NAMALWA (cell line): ENCODE measurements at regions not wholly inside any gene's neighbourhood (a gene's known extent, or its start where the extent isn't known, plus 50 kb on each side); places are given as distances from the start of the nearest gene placed in this dataset.
A peak's percentile ranks its signal among the peaks of the same experiment; 100 is the strongest.
"Not testable (repeated sequence)": the region's sequence is repeated elsewhere in the genome, so short reads cannot be mapped to it uniquely, and the experiment has no call there.

Experiments
- DNase-seq: peaks from one replicate; pipeline ENCODE4 v3.0.0-alpha.2; 2015; ENCODE audit warnings: low spot score

DNA sequence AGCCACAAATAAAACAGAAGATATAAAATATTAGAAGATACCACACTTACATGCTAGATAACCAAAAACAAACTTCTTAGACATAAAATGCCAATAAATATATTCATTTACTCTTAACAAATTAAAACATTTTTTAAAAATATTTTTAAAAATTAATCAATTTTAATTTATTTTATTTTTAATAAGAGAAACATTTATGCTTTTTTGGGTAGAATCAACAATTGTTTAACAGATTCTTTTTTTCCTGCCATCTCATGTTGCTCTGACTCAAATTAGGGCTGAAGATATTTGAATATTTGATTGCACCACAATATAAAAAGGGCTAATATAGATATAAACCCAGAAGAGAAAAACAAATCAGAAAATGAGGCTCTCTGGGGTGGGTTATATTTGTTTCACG is 172.6 kb downstream of the GOLGA6L6 start:
- no peak for DNase-seq

DNA sequence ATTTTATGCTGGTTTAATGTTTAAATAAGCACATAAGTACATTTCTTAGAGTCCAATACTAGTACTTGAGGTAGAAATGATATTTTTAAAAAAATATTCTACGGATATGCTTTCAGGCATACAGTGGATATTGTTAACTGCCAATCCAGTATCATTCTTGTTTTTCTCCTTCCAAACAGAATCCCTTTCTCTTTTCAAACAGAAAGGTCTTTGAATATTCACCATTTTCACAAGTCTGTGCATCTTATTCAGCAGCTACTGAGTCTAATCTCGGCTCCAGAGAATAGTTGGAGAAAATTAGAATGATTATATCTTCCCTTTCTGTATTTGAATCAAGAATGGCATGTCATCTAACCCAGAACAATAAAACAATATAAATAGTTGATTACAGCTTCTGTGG is 174.5 kb downstream of the GOLGA6L6 start:
- DNase-seq: no peak

DNA sequence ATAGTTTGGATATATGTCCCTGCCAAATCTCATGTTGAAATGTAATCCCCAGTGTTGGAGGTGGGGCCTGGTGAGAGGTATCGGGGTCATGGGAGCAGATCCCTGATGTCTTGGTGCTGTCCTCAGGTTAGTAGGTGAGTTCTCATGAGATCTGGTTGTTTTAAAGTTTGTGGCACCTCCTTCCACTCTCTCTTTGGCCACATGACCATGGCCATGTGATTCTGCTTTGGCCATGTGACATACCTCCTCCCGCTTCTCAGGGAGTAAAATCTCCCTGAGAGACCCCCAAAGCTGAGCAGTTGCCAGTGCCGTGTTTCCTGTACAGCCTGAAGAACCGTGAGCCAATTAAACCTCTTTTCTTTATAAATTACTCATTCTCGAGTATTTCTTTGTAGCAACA is 178.0 kb downstream of the GOLGA6L6 start:
- not testable (repeated sequence) for DNase-seq

DNA sequence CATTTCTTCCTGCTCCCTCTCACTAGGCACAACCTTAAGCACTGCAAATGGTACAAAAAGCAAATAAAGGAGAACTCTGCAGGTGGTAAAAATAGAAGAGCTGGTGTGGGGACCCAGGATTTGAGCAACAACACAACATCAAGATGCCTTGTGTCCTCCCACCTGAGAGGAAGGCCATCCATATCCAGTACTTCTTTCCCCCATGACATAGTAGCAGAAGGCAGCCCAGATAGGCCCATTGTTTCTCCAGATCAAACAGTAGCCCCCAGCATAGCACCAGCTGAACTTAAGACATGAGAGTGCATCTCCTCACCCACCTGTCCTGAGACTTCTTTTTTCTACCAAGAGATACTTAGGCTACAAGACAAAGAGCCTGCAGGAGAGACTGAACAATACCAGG is 180.5 kb downstream of the GOLGA6L6 start:
- no peak for DNase-seq

DNA sequence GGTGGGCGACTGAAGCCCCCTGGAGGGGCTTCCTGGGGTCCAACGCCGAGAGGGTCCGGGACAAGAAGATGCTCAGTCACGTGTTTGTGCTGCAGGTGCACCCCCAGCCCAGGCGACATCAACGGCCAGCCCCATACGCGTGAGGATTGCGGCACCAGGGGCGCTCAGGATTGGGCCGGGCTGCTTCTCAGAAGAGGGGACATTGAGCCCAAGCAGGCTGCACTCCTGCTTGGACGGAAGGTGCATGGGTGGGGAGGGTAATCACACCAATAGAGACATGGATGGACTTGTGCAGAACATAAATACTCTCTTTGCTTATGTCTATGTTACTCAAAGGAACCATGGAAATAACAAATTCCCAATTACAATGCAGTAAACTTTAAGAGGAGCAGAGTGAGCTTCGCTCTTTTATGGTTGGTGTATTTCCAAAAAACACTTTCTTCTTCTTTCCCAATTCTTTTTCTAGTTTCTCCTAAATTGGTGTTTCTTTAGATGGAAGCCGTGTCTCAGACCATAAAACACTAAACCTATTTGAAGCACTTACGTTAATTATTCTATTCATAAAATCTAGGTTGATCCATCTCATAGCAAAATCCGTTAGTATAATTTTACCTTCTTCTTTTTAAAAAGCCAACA is 182.7 kb downstream of the GOLGA6L6 start:
- DNase-seq: no peak

DNA sequence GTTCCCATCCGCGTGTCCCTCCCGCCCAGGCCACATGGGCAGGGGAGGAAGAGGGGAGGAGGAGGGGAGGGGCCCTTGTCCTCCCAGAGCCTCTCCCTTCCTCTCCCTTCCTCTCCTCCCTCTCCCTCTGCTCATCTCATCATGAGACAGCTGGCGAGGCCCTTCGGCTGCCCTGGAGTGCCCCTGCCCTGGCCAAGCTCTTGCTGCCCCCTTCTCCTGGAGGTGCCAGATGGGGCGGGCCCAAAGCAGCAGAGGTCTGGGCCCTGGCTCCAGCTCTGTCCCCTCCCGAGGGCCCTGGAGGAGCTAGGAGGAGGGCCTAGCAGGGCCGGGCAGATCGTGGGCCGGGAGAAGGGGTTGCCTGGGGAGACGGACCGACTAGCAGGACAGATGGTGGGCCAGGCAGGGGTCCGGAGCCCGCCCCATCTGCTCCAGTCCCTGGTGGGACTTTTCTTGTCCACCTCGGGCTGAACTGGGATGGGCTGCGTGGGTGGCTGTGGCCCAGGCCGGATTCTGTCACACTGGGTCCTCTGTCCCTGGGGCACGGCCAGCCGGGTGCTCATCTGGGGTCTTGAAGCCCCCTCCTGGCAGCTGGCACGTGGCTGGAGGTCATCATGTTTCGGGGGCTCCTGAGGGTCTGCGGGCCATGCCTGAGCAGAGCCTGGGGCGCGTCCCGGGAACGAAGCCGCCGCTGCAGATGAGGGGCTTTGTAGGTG is 183.4 kb downstream of the GOLGA6L6 start:
- no peak for DNase-seq

DNA sequence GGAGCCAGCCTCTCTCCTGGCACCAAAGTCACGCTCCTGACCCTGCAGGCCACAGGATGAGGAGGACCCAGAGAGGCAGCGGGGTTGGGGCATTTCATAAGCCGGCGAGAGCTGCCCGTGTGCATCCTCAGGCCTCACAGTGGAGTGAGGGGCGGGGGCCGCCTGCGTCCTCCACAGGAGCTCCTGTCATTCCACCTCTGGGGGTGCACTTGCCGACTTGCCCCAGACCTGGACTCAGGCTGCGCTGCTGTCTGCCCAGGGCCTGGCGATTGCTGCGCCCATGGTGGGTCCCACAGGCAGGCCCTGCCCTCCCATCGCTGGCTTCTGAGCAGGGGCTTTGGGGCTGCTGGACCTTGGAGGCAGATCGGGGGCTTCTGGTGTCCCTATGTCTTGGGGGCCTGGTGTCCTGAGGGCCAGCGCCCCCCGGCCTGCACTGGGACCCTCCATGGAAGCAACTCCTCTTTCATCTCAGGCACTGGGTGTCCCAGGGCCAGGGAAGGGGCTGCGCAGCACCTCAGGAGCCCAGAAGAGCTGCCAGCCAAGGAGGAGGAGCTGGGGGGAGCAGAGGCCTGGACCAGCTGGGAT is 184.0 kb downstream of the GOLGA6L6 start:
- DNase-seq: no peak

DNA sequence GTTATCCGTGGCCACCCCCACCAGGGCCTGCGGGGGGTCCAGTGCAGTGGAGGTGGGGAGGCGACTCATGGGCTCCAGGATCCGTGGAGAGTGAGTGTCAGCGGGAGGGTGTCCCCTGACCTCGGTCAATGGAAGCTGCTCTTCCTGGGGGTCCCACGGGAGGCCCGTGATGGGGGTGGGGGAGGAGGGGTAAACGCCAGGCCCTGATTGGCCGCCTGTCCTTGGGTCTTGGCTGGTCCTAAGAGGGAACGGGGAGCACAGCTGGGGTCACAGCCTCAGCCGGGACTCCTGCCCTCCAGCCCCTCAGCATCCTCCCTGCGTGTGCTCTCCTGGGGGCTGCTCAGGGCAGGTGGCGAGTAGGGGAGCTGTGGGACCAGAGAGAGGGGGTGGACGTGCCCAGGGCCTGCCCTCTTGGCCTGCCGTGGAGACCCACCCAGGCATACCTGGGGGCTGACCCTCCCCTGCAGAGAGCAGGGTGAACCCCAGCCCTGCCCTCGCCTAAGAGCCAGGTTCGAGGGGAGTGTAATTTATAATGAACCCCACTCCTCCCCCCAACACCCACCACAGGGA is 184.6 kb downstream of the GOLGA6L6 start:
- no peak for DNase-seq

DNA sequence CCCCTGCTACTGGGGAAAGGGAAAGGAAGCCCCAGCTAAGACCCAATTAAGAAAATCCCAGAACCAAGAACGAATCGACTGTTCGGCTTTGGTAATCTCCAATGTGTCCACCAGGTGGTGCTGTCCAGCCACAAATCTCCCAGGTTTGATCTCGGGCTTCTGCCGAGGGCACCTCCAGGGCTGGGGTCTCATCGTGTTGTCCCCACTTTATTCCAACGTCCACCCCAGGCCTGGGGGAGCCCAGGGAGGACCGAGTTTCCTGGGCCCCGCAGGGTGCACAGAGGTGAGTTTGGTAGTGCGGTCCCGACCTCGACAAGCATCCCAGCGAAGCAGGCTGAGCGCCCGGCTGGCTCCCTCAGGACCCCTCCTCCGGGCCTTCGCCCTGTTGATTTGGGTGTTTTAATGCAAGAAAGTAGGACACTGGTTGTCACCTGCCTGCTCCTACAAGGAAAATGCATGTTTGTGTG is 185.1 kb downstream of the GOLGA6L6 start:
- peak; percentile 91 for DNase-seq

DNA sequence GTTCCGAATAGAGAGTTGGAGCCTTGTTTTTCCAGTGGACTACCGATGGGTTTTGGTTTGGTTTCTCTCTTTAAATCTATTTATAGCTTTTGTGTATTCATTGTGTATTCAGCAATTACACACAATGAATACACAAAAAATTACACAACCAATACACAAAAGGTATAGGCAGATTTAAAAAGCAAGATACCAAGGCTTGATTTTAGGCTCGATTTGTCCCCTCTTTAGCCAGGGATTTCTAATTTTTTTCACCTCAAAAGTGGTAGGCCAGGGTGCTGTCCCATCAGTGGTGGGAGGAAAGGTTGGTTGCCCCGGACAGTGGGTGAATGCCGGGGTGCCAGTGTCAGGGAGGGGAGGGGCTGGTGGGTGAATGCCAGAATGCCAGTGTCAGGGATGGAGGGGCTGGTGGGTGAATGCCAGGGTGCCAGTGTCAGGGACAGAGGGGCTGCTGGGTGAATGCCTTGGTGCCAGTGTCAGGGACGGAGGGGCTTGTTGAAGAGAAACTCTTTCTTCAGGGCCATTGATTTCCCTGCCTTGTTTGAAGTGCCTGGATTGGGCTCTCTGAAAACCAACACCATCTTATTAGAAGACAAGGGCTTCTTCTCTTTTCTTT is 186.2 kb downstream of the GOLGA6L6 start:
- DNase-seq: no peak

DNA sequence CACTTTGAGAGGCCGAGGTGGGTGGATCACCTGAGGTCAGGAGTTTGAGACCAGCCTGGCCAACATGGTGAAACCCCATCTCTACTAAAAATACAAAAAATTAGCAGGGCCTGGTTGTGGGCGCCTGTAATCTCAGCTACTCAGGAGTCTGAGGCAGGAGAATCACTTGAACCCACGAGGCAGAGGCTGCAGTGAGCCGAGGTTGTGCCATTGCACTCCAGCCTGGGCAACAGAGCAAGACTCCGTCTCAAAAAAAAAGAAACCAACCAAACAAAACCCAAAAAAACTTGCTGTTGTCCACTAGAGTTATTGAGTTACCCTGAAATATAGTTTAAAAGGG is 186.7 kb downstream of the GOLGA6L6 start:
- not testable (repeated sequence) for DNase-seq

DNA sequence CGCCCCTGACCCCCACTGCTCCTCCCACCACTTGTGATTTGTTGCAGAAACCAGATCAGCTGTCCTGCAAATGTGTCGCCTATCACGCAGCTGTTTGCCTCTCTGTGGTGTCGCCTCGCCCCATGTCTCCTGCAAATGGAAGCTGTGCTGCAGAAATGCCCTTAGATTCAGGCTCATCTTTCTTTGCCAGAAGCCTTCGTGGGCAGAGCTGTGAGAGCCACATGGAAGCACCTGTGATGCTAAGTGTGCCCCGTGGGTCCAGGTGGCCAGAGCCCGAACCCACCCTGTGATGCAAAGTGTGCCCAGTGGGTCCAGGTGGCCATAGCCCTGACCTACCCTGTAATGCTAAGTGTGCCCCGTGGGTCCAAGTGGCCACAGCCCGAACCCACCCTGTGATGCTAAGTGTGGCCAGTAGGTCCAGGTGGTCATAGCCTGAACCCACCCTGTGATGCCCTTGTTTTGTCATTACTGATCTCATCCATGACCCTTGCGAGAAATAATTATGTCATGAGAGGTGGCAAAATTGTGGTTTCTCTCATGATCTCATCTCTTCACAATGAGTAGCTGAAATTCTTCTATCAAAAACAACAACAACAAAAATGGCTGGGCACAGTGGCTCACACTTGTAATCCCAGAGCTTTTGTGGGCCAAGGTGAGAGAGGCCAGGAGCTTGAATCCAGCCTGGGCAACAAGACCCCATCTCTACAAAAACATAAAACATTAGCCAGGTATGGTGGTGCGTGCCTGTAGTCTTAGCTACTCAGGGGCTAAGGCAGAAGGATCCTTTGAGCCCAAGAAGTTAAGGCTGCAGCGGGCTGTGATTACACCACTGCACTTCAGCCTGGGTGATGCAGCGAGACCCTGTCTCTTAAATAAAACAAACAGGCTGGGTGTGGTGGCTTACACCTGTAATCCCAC is 187.4 kb downstream of the GOLGA6L6 start:
- no peak for DNase-seq

DNA sequence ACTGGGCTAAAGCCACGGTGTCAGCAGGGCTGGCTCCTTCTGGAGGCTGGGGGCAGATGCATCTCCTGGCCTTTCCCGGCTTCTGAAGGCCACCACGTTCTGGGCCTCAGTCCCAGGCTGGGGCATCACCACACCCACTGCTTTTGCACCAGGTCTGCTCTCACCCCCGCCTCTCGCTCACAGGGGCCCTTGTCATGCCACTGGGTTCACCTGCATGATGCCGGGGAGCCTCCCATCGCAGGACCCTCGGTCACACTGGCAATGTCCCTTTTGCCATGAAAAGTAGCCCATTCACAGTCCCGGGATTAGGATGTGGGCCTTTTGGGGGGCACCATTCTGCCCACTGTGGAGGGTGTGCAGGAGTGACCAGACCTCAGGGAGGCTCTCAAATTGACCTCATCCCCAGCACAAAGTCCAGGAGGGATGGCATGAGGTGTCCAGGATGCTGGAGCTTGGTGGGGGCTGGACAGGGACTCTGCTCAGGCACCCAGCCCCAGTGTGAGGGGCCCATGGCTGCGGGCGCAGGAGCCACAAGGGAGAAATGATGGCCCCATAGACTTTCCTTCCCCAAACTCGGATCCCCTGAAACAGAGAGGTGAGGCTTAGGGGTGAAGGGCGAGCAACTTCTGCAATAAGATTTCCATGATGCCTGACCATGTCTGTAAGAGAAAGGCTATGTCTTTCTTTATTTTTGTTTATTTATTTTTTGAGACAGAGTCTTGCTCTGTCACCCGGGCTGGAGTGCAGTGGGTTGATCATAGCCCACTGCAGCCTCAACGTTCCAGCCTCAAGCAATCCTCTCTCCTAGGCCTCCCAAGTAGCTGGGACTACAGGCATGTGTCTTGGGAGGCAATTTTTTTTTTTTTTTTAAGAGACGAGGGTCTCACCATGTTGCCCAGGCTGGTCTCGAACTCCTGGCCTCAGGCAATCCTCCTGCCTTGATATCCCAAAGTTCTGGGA is 189.1 kb downstream of the GOLGA6L6 start:
- DNase-seq: no peak

DNA sequence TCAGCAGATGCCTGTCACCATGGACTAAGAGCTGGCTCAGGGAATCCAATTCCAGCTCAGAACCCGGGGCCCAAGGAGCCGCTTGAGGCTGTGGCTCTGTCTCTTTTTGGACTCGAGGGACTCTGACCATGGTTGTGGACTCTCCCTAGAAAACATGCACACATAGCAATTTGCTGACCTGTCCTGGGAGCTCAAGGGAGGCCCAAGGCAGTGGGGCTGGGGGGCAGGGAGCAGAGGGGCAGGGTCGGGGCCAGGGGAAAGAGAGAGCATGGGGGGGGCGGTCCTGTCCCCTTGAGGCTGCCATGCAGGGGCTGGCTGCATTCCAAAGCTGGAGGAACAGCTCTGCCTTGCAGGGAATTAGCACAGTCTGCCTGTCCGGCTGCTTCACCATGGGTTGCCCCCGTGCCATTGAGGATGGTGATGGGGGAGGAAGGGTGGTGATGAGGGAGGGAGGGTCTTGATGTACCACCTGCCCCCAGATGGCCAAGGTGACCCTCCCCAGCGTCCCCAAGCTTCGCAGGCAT is 190.1 kb downstream of the GOLGA6L6 start:
- no peak for DNase-seq

DNA sequence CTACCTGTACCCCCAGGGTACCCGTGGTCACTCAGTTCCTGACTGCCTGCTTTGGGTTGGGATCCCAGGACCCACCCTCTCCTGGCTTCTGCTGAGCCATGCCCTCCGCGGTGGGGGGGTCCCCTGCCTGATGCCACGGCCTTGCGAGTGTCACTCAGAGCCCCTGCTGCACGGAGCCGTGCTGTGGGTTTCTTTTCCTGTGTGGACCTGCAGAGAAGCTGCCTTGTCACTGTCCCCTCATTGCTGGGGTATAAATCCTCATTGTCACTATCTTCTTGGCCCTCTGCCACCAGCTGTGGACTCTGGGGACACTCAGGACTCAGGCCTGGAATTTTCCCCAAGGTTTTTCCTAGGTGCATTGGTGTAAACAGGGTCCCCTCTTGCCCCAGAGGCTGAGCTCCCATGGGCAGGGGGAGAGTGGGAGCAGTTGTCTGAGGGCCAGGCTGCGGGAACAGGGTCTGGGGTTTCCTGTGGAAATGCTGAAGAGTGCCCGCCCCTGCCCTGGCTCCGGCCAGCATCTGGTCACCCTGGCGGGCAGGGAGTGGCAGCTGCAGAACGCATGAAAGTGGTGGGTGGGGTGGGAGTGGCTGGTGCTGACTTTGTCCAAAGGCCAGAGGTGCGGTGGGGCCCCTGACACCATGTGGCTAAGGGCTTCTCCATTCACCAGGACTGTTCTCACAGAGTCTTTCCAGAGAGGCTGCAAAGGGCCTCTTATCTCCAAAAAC is 191.7 kb downstream of the GOLGA6L6 start:
- no peak for DNase-seq

DNA sequence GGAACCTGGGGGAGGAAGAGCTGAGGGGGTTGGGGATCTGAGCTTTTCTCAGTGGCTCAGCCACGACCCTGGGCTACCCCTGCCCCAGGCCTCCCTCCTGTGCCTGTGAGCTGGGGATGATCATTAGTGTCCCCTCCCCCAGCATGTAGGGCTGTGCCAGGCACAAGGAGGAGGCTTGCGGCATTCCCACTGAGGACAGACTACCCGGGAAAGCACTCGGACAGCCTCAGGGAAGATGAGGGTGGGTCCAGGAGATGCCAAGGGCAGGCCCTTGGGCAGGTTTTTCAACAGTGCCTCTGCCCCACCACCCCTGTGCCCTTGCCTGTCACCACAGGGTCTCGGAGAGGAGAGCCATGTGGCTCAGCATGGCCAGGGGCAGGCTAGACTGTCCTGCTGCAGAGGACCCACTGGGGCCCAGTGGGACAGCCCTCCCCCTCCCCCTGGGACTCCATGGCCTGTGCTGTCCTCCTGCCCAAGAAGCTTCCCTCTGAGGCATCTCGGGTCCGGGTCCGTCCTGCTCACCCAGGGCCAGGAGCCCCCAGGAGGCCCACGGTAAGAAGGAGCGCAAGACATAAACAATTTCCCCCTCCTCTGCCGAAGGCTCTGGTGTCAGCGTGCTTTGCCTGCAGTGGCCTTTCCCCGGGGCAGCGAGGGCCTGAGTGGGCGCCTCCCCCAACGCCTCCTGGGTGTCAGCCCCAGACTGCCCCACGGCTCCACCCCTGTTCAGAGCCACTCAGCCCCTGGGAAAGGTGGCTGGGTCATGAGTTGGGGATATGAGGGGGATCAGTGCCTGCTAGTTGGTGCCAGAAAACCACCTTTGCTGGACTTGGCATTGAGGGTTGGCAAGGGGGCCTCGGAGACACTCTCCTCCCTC is 192.5 kb downstream of the GOLGA6L6 start:
- no peak for DNase-seq

DNA sequence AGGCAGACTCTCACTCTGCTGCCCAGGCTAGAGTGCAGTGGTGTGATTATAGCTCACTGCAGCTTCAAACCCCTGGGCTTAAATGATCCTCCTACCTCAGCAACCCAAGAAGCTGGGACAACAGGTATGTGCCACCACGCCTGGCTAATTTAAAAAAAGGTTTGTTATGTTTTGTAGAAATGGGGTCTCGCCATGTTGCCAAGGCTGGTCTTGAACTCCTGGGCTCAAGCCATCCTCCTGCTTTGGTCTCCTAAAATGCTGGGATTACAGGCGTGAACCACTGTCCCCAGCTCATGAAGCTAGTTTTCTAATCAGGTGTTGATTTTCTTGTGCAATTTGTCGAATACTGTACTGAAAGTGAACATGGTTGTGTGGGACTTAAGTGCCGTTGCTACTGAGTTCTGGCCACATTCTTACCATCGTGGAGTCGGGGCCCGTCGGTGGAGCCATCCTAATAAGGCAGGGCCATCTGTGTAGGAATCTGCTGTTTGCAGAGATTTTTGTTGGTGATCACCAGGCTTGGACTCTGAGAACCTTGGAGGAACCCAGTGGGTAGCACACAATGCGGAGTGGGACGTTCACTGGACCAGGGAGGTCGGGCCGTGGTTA is 193.2 kb downstream of the GOLGA6L6 start:
- DNase-seq: no peak
